GM12874 (cell line): ENCODE measurements at regions not wholly inside any gene's neighbourhood (a gene's known extent, or its start where the extent isn't known, plus 50 kb on each side); places are given as distances from the start of the nearest gene placed in this dataset.

Experiments
- CTCF ChIP-seq: IDR thresholded peaks from 2 replicates; pipeline ENCODE4 v1.5.1; 2011; ENCODE audit warnings: low read depth, mild to moderate bottlenecking, control low read depth, low read length, moderate library complexity; ENCODE audit not compliant: insufficient read depth

- TF ChIP-seq CTCF, result no peak
These were observed 185.4 kb downstream of the SEC23IP start for GRCh38 chr10:120077707-120078492.

GRCh38 chr10:120085096-120085796 is 192.7 kb downstream of the SEC23IP start:
- TF ChIP-seq CTCF, result no peak

- TF ChIP-seq CTCF, result no peak
These were observed 193.5 kb downstream of the SEC23IP start for GRCh38 chr10:120086066-120086465.

GRCh38 chr10:120087109-120087508 is 194.6 kb downstream of the SEC23IP start:
- no peak for TF ChIP-seq CTCF

- no peak for TF ChIP-seq CTCF
These were observed 203.3 kb downstream of the SEC23IP start for GRCh38 chr10:120095875-120096274.

- TF ChIP-seq CTCF, result no peak
These were observed 205.2 kb downstream of the SEC23IP start for GRCh38 chr10:120097766-120098165.

GRCh38 chr10:120098232-120098930 is 205.9 kb downstream of the SEC23IP start:
- TF ChIP-seq CTCF, result no peak
